ENCODE measurements at regions not wholly inside any gene's neighbourhood (a gene's known extent, or its start where the extent isn't known, plus 50 kb on each side); places are given as distances from the start of the nearest gene placed in this dataset.

GRCh38 chr22:48222742-48223487 lies 1460.5 kb downstream of the TBC1D22A start:
- Histone ChIP-seq H3K4me3 (ENCODE audit: low read depth, low read length) (no peak overlapping the region), H3K27me3 (ENCODE audit: control insufficient read depth, insufficient read depth, low read length) (no peaks in the 10 kb centered on the region), H3K36me3 (ENCODE audit: control insufficient read depth, insufficient read depth, low read length) (no peaks in the 10 kb centered on the region)
- ChIA-PET CTCF (no interaction called here), POLR2A (no interaction called here)
- DNase-seq (ENCODE audit: low read depth): no peak
- TF ChIP-seq CTCF (IDR thresholded peaks at IDR 0.05; ENCODE audit: insufficient read depth, low read depth, low read length): no peak

GRCh38 chr22:48218889-48219420 lies 1456.5 kb downstream of the TBC1D22A start:
- ChIA-PET POLR2A (no interaction called here), CTCF (no interaction called here)
- Histone ChIP-seq H3K27me3 (ENCODE audit: control insufficient read depth, insufficient read depth, low read length) (no peaks in the 10 kb centered on the region), H3K36me3 (ENCODE audit: control insufficient read depth, insufficient read depth, low read length) (no peaks in the 10 kb centered on the region), H3K4me3 (ENCODE audit: low read depth, low read length) (no peak overlapping the region)
- DNase-seq (ENCODE audit: low read depth): no peak
- no peak for TF ChIP-seq CTCF (IDR thresholded peaks at IDR 0.05; ENCODE audit: insufficient read depth, low read depth, low read length)

- DNase-seq (ENCODE audit: low read depth): no peak
- TF ChIP-seq CTCF (IDR thresholded peaks at IDR 0.05; ENCODE audit: insufficient read depth, low read depth, low read length): no peak
- H3K4me3 ChIP-seq (ENCODE audit: low read depth, low read length): no peak overlapping the region
- ChIA-PET POLR2A (no interaction called here), CTCF (no interaction called here)
- H3K36me3 ChIP-seq (ENCODE audit: control insufficient read depth, insufficient read depth, low read length): no peaks in the 10 kb centered on the region
- no peaks in the 10 kb centered on the region for H3K27me3 ChIP-seq (ENCODE audit: control insufficient read depth, insufficient read depth, low read length)
Measured at GRCh38 chr22:48217596-48217995, 1455.1 kb downstream of the TBC1D22A start.

GRCh38 chr22:48212727-48213126 lies 1450.3 kb downstream of the TBC1D22A start:
- TF ChIP-seq CTCF (IDR thresholded peaks at IDR 0.05; ENCODE audit: insufficient read depth, low read depth, low read length): no peak
- ChIA-PET POLR2A (no interaction called here), CTCF (no interaction called here)
- DNase-seq (ENCODE audit: low read depth): no peak
- Histone ChIP-seq H3K27me3 (ENCODE audit: control insufficient read depth, insufficient read depth, low read length) (no peaks in the 10 kb centered on the region), H3K36me3 (ENCODE audit: control insufficient read depth, insufficient read depth, low read length) (no peaks in the 10 kb centered on the region), H3K4me3 (ENCODE audit: low read depth, low read length) (no peak overlapping the region)

- Histone ChIP-seq H3K36me3 (ENCODE audit: control insufficient read depth, insufficient read depth, low read length) (no peaks in the 10 kb centered on the region), H3K4me3 (ENCODE audit: low read depth, low read length) (no peak overlapping the region), H3K27me3 (ENCODE audit: control insufficient read depth, insufficient read depth, low read length) (no peaks in the 10 kb centered on the region)
- ChIA-PET POLR2A (no interaction called here), CTCF (no interaction called here)
- no peak for DNase-seq (ENCODE audit: low read depth)
- no peak for TF ChIP-seq CTCF (IDR thresholded peaks at IDR 0.05; ENCODE audit: insufficient read depth, low read depth, low read length)
Measured at GRCh38 chr22:48210812-48211211, 1448.4 kb downstream of the TBC1D22A start.

Measured in BJ (cell line).